IMR-90 (cell line): ENCODE measurements at regions not wholly inside any gene's neighbourhood (a gene's known extent, or its start where the extent isn't known, plus 50 kb on each side); places are given as distances from the start of the nearest gene placed in this dataset.

Experiments
- ATAC-seq: fragments of 200-7000 bp; cut with Tn5 transposase; 2 replicates; pipeline ENCODE4 v1.9.1; 2020; ENCODE audit warnings: low read depth, mild to moderate bottlenecking, moderate library complexity
- BruUV-seq: library from RNA; stranded (reverse); fragments of 400-500 nt; replicated peaks from 2 replicates; lab custom pipeline; 2021; lab: Mats Ljungman, UMichigan
- CTCF ChIA-PET: fragments of 300-600 bp; formaldehyde crosslinking; extraction: SDS; loops from one replicate; lab custom pipeline; 2021; ENCODE audit warnings: antibody characterized with exemption; lab: Yijun Ruan, JAX
- POLR2A ChIA-PET: fragments of 300-600 bp; sonication (Branson Sonifier 250); formaldehyde crosslinking; loops from one replicate; lab custom pipeline; 2022; ENCODE audit warnings: antibody characterized with exemption; ENCODE audit not compliant: unreplicated experiment; lab: Charles Lee
- DNase-seq: peaks from one replicate; pipeline ENCODE4 v3.0.0; 2013
- H2AFZ ChIP-seq: replicated peaks from 2 replicates; pipeline ENCODE3; 2013; ENCODE audit warnings: low read length, mild to moderate bottlenecking; ENCODE audit not compliant: poor library complexity
- H2AK5ac ChIP-seq: 2 replicates; pipeline ENCODE4 v1.6.1; 2013; ENCODE audit warnings: low read depth, low read length, inconsistent platforms
- H2AK9ac ChIP-seq: replicated peaks from 2 replicates; pipeline ENCODE3; 2013; ENCODE audit warnings: mild to moderate bottlenecking, low read depth, low read length, moderate library complexity; ENCODE audit not compliant: poor library complexity
- H2BK120ac ChIP-seq: 2 replicates; pipeline ENCODE4 v1.6.1; 2013; ENCODE audit warnings: low read depth, low read length, inconsistent platforms
- H2BK15ac ChIP-seq: 3 replicates; pipeline ENCODE4 v1.6.1; 2013; ENCODE audit warnings: low read depth, low read length, inconsistent platforms
- H2BK20ac ChIP-seq: 2 replicates; pipeline ENCODE4 v1.6.1; 2013; ENCODE audit warnings: low read depth, mild to moderate bottlenecking, inconsistent platforms, low read length, moderate library complexity
- H2BK5ac ChIP-seq: 2 replicates; pipeline ENCODE4 v1.6.1; 2013; ENCODE audit warnings: mild to moderate bottlenecking, low read depth, low read length, inconsistent platforms; ENCODE audit not compliant: poor library complexity, severe bottlenecking
- H3K14ac ChIP-seq: replicated peaks from 2 replicates; pipeline ENCODE4 v1.6.1; 2013; ENCODE audit warnings: low read depth, low read length, inconsistent platforms
- H3K18ac ChIP-seq: 2 replicates; pipeline ENCODE4 v1.6.1; 2013; ENCODE audit warnings: low read depth, low read length, control low read depth
- H3K23ac ChIP-seq: 2 replicates; pipeline ENCODE4 v1.6.1; 2013; ENCODE audit warnings: low read depth, low read length, inconsistent platforms
- H3K27ac ChIP-seq: 2 replicates; pipeline ENCODE4 v1.5.1; 2013; ENCODE audit warnings: mild to moderate bottlenecking, control low read depth, low read length; ENCODE audit not compliant: insufficient read depth
- H3K27me3 ChIP-seq: 2 replicates; pipeline ENCODE4 v1.6.1; 2013; ENCODE audit warnings: low read length; ENCODE audit not compliant: control insufficient read depth, insufficient read depth
- H3K36me3 ChIP-seq: 2 replicates; pipeline ENCODE4 v1.6.1; 2013; ENCODE audit warnings: low read length, mixed read lengths; ENCODE audit not compliant: control insufficient read depth, insufficient read depth
- H3K4ac ChIP-seq: 2 replicates; pipeline ENCODE4 v1.6.1; 2013; ENCODE audit warnings: low read depth, low read length, inconsistent platforms
- H3K4me1 ChIP-seq: 2 replicates; pipeline ENCODE4 v1.6.1; 2013; ENCODE audit warnings: low read length, mixed read lengths; ENCODE audit not compliant: control insufficient read depth, insufficient read depth
- H3K4me2 ChIP-seq: 2 replicates; pipeline ENCODE4 v1.6.1; 2013; ENCODE audit warnings: low read depth, mild to moderate bottlenecking, control low read depth, low read length, moderate library complexity
- H3K4me3 ChIP-seq: 2 replicates; pipeline ENCODE4 v1.5.1; 2013; ENCODE audit warnings: low read depth, mild to moderate bottlenecking, control low read depth, low read length, moderate library complexity; ENCODE audit not compliant: insufficient read depth
- H3K56ac ChIP-seq: 2 replicates; pipeline ENCODE4 v1.6.1; 2013; ENCODE audit warnings: low read length, inconsistent platforms; ENCODE audit not compliant: insufficient read depth; ENCODE audit errors: extremely low read depth
- H3K79me1 ChIP-seq, 2 experiments: 2 replicates each; pipeline ENCODE4 v1.6.1; 2013; ENCODE audit warnings: low read length in 2 of 2, inconsistent platforms in 1 of 2, low read depth in 1 of 2
- H3K9ac ChIP-seq: 2 replicates; pipeline ENCODE4 v1.6.1; 2013; ENCODE audit warnings: low read depth, low read length, control low read depth
- H3K9me1 ChIP-seq: 2 replicates; pipeline ENCODE4 v1.6.1; 2013; ENCODE audit warnings: low read length, inconsistent platforms; ENCODE audit not compliant: insufficient read depth
- H3K9me3 ChIP-seq: 2 replicates; pipeline ENCODE4 v1.6.1; 2013; ENCODE audit warnings: low read length; ENCODE audit not compliant: control insufficient read depth, insufficient read depth
- H4K20me1 ChIP-seq: 2 replicates; pipeline ENCODE4 v1.6.1; 2013; ENCODE audit warnings: low read length, inconsistent platforms; ENCODE audit not compliant: insufficient read depth
- H4K5ac ChIP-seq: 2 replicates; pipeline ENCODE4 v1.6.1; 2013; ENCODE audit warnings: mild to moderate bottlenecking, low read depth, low read length, control low read depth
- H4K8ac ChIP-seq, 2 experiments: 2 replicates each; pipeline ENCODE4 v1.6.1; 2013; ENCODE audit warnings: low read depth in 2 of 2, low read length in 2 of 2, control low read depth in 1 of 2, inconsistent platforms in 1 of 2
- H4K91ac ChIP-seq: 2 replicates; pipeline ENCODE4 v1.6.1; 2013; ENCODE audit warnings: low read depth, low read length, inconsistent platforms; ENCODE audit not compliant: insufficient read depth
- CEBPB ChIP-seq: IDR thresholded peaks from 2 replicates; pipeline ENCODE4 v1.6.1; 2012; ENCODE audit warnings: low read depth, low read length, improper control_type of control experiment
- FOS ChIP-seq: fragments of 150-350 bp; IDR thresholded peaks from 2 replicates; pipeline ENCODE4 v1.6.1; 2016; ENCODE audit warnings: low read depth, low read length
- MAFK ChIP-seq: IDR thresholded peaks from 2 replicates; pipeline ENCODE4 v1.6.1; 2012; ENCODE audit warnings: low read depth, low read length, improper control_type of control experiment
- POLR2A ChIP-seq: IDR thresholded peaks from 2 replicates; pipeline ENCODE4 v1.6.1; 2012; ENCODE audit warnings: mild to moderate bottlenecking, low read depth, low read length
- RAD21 ChIP-seq: IDR thresholded peaks from 2 replicates; pipeline ENCODE4 v1.6.1; 2012; ENCODE audit warnings: low read length, improper control_type of control experiment
- RFX5 ChIP-seq: IDR thresholded peaks from 2 replicates; pipeline ENCODE4 v1.8.0; 2012; ENCODE audit warnings: low read depth, mild to moderate bottlenecking, low read length, moderate library complexity
- WGBS, 2 experiments: methylation state at CpG; one replicate each; pipeline versions ENCODE4 v1.1.5 to v1.1.7; 2013; ENCODE audit warnings: missing lambda C conversion rate in 2 of 2; ENCODE audit not compliant: insufficient read length in 1 of 2; ENCODE audit errors: extremely low coverage in 2 of 2; 5-methylcytosine and 5-hydroxymethylcytosine counted together
- dilution Hi-C: fragments of 300-500 bp; cut with HindIII; formaldehyde crosslinking; loops from one replicate; pipeline ENCODE4 v1.14.3; 2018; ENCODE audit warnings: low sequenced_read_pairs; ENCODE audit not compliant: unreplicated experiment
- in situ Hi-C: fragments of 300-500 bp; cut with MboI; formaldehyde crosslinking; loops from 3 replicates; pipeline ENCODE4 v1.14.3; 2019; ENCODE audit warnings: low sequenced_read_pairs, inconsistent platforms, mixed read lengths
- intact Hi-C: fragments of 100-400 bp; cut with micrococcal nuclease; formaldehyde crosslinking; loops from 2 replicates; pipeline ENCODE4 v1.10.0; 2022
- TF ChIP-seq, protein P1 (sequence below): fragments of 150-350 bp; IDR thresholded peaks from 2 replicates; pipeline ENCODE4 v1.6.1; 2016; ENCODE audit warnings: low read depth, mild to moderate bottlenecking, low read length, moderate library complexity, borderline replicate concordance
- TF ChIP-seq, protein P2 (sequence below): conservative IDR thresholded peaks from 2 replicates; pipeline ENCODE4 v1.5.1; 2012; ENCODE audit warnings: mild to moderate bottlenecking, low read depth, low read length, improper control_type of control experiment

- Histone ChIP-seq H4K8ac (no peak overlapping the region), H3K9me3 (no peaks in the 10 kb centered on the region), H4K91ac (no peak overlapping the region), H2BK5ac (no peak overlapping the region), H2AK5ac (no peak overlapping the region), H2AK9ac (no peak overlapping the region), H3K27ac (no peak overlapping the region), H2BK120ac (no peak overlapping the region), H3K18ac (no peak overlapping the region), H4K20me1 (no peaks in the 10 kb centered on the region), H3K4ac (no peak overlapping the region), H3K4me3 (no peak overlapping the region), H3K27me3 (no peaks in the 10 kb centered on the region), H4K5ac (no peak overlapping the region), H2BK15ac (no peak overlapping the region), H3K14ac (no peak overlapping the region), H3K9me1 (no peaks in the 10 kb centered on the region), H3K4me2 (no peak overlapping the region), H3K4me1 (no peaks in the 10 kb centered on the region), H2BK20ac (no peak overlapping the region), H3K36me3 (no peaks in the 10 kb centered on the region), H2AFZ (no peak overlapping the region), H3K9ac (no peak overlapping the region), H3K23ac (no peak overlapping the region), H3K79me1 (no peaks in the 10 kb centered on the region), H3K56ac (no peak overlapping the region)
- in situ Hi-C loops = no loop called here
- no peak for TF ChIP-seq RAD21
- TF ChIP-seq, protein P1, sequence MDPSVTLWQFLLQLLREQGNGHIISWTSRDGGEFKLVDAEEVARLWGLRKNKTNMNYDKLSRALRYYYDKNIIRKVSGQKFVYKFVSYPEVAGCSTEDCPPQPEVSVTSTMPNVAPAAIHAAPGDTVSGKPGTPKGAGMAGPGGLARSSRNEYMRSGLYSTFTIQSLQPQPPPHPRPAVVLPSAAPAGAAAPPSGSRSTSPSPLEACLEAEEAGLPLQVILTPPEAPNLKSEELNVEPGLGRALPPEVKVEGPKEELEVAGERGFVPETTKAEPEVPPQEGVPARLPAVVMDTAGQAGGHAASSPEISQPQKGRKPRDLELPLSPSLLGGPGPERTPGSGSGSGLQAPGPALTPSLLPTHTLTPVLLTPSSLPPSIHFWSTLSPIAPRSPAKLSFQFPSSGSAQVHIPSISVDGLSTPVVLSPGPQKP = no peak
- no peak for TF ChIP-seq MAFK
- TF ChIP-seq RFX5 = no peak
- no peak for TF ChIP-seq POLR2A
- no peak for TF ChIP-seq FOS
- no peak for TF ChIP-seq CEBPB
- TF ChIP-seq, protein P2, sequence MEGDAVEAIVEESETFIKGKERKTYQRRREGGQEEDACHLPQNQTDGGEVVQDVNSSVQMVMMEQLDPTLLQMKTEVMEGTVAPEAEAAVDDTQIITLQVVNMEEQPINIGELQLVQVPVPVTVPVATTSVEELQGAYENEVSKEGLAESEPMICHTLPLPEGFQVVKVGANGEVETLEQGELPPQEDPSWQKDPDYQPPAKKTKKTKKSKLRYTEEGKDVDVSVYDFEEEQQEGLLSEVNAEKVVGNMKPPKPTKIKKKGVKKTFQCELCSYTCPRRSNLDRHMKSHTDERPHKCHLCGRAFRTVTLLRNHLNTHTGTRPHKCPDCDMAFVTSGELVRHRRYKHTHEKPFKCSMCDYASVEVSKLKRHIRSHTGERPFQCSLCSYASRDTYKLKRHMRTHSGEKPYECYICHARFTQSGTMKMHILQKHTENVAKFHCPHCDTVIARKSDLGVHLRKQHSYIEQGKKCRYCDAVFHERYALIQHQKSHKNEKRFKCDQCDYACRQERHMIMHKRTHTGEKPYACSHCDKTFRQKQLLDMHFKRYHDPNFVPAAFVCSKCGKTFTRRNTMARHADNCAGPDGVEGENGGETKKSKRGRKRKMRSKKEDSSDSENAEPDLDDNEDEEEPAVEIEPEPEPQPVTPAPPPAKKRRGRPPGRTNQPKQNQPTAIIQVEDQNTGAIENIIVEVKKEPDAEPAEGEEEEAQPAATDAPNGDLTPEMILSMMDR = no peak
- intact Hi-C loops = no loop called here
- POLR2A ChIA-PET = interaction anchor here (0.6 kb wide), 1 partner anchor 796 kb away, joined by 5 read pairs; no protein-coding TSS in a partner anchor
- dilution Hi-C loops = no loop called here
- no CpG with 5 or more reads among the region's 2 CpGs for WGBS, 2 experiments
- ATAC-seq = no peak
- DNase-seq = no peak
- no TSS peak for BruUV-seq
- CTCF ChIA-PET = no interaction called here
These were observed 146.5 kb downstream of the ANKRD50 start for GRCh38 chr4:124566030-124566429.
